HCT116 (cell line): ENCODE measurements at regions not wholly inside any gene's neighbourhood (a gene's known extent, or its start where the extent isn't known, plus 50 kb on each side); places are given as distances from the start of the nearest gene placed in this dataset.

Experiments
- ATAC-seq: fragments of 200-7000 bp; cut with Tn5 transposase; 2 replicates; pipeline ENCODE4 v1.9.1; 2020; ENCODE audit warnings: mild to moderate bottlenecking, moderate library complexity
- BruUV-seq: library from RNA; stranded (reverse); fragments of 400-500 nt; replicated peaks from 2 replicates; lab custom pipeline; 2021; lab: Mats Ljungman, UMichigan
- CTCF ChIA-PET: fragments of 300-600 bp; sonication (Branson Sonifier 250); formaldehyde crosslinking; loops from one replicate; lab custom pipeline; 2021; ENCODE audit warnings: antibody characterized with exemption; lab: Charles Lee
- POLR2A ChIA-PET: fragments of 300-600, 350-600 bp; sonication (Branson Sonifier 250); formaldehyde crosslinking; loops from one replicate; lab custom pipeline; 2021; ENCODE audit warnings: antibody characterized with exemption; lab: Charles Lee
- RAD21 ChIA-PET, 2 experiments: fragments of 300-600 bp; sonication (Branson Sonifier 250); formaldehyde crosslinking; loops; one replicate each; lab custom pipeline; 2023; ENCODE audit warnings: low total read pairs in 2 of 2; ENCODE audit not compliant: uncharacterized antibody in 2 of 2, unreplicated experiment in 2 of 2, low non-redundant PET in 1 of 2; lab: Charles Lee
- DNase-seq: peaks from one replicate; pipeline ENCODE4 v3.0.0-alpha.2; 2010; ENCODE audit warnings: low read depth, low spot score
- H2AFZ ChIP-seq: fragments of 200-600 bp; shearing (Covaris generic), sonication (generic); 2 replicates; pipeline ENCODE4 v1.6.1; 2017; ENCODE audit warnings: low read depth, mixed run types, mixed read lengths, antibody characterized with exemption, low read length; ENCODE audit not compliant: poor library complexity, severe bottlenecking
- H3K27ac ChIP-seq: 2 replicates; pipeline ENCODE4 v1.5.1; 2012; ENCODE audit warnings: low read depth, low read length
- H3K27me3 ChIP-seq: fragments of 200-600 bp; sonication (generic); 2 replicates; pipeline ENCODE4 v1.6.1; 2016; ENCODE audit warnings: mixed run types, low read length, mixed read lengths; ENCODE audit not compliant: insufficient read depth
- H3K36me3 ChIP-seq, 2 experiments: fragments of 200-500 bp in 1 of 2; fragments of 200-600 bp in 1 of 2; sonication (Bioruptor generic) in 1 of 2; sonication (generic) in 1 of 2; 2 replicates each; pipeline versions ENCODE4 v1.5.1 to v1.6.1; 2014 to 2016; ENCODE audit warnings: low read length in 2 of 2, inconsistent platforms in 1 of 2, mixed read lengths in 1 of 2, mixed run types in 1 of 2; ENCODE audit not compliant: insufficient read depth in 2 of 2, control insufficient read depth in 1 of 2
- H3K4me1 ChIP-seq, 2 experiments: fragments of 200-600 bp in 1 of 2; sonication (generic) in 1 of 2; 2 replicates each; pipeline versions ENCODE4 v1.5.1 to v1.6.1; 2012 to 2017; ENCODE audit warnings: low read length in 2 of 2, inconsistent platforms in 1 of 2, mild to moderate bottlenecking in 1 of 2, mixed read lengths in 1 of 2, mixed run types in 1 of 2, moderate library complexity in 1 of 2; ENCODE audit not compliant: insufficient read depth in 2 of 2, control insufficient read depth in 1 of 2
- H3K4me2 ChIP-seq: fragments of 200-600 bp; sonication (generic); 2 replicates; pipeline ENCODE4 v1.6.1; 2017; ENCODE audit warnings: mixed run types, low read length, mixed read lengths
- H3K4me3 ChIP-seq, 2 experiments: fragments of 200-600 bp in 1 of 2; sonication (generic) in 1 of 2; replicated peaks in 1 of 2; 2 replicates each; pipeline ENCODE4 v1.5.1; 2011 to 2016; ENCODE audit warnings: low read length in 2 of 2, control low read depth in 1 of 2, low read depth in 1 of 2, mild to moderate bottlenecking in 1 of 2, mixed read lengths in 1 of 2, mixed run types in 1 of 2
- H3K79me2 ChIP-seq: fragments of 200-600 bp; sonication (generic); 2 replicates; pipeline ENCODE4 v1.6.1; 2017; ENCODE audit warnings: mild to moderate bottlenecking, mixed run types, low read length, moderate library complexity, mixed read lengths; ENCODE audit not compliant: insufficient read depth
- H3K9ac ChIP-seq: fragments of 200-600 bp; sonication (generic); 2 replicates; pipeline ENCODE4 v1.6.1; 2016; ENCODE audit warnings: low read length, mixed read lengths
- H3K9me2 ChIP-seq: fragments of 200-600 bp; sonication (generic), shearing (Covaris generic); 2 replicates; pipeline ENCODE4 v1.6.1; 2017; ENCODE audit warnings: mixed run types, mild to moderate bottlenecking, moderate library complexity; ENCODE audit not compliant: insufficient read depth
- H3K9me3 ChIP-seq, 2 experiments: fragments of 200-500 bp in 1 of 2; fragments of 200-600 bp in 1 of 2; sonication (Bioruptor generic) in 1 of 2; sonication (generic) in 1 of 2; 2 replicates each; pipeline ENCODE4 v1.6.1; 2014 to 2017; ENCODE audit warnings: low read length in 2 of 2, mixed read lengths in 2 of 2, inconsistent platforms in 1 of 2, low read depth in 1 of 2, mild to moderate bottlenecking in 1 of 2, mixed run types in 1 of 2, moderate library complexity in 1 of 2; ENCODE audit not compliant: control insufficient read depth in 1 of 2, insufficient read depth in 1 of 2
- H4K20me1 ChIP-seq: fragments of 200-600 bp; sonication (generic), shearing (Covaris generic); 2 replicates; pipeline ENCODE4 v1.6.1; 2017; ENCODE audit warnings: mixed run types, mild to moderate bottlenecking, moderate library complexity; ENCODE audit not compliant: insufficient read depth
- CBX3 ChIP-seq: IDR thresholded peaks from 2 replicates; pipeline ENCODE4 v1.6.1; 2012; ENCODE audit warnings: low read depth
- CEBPB ChIP-seq: IDR thresholded peaks from 2 replicates; pipeline ENCODE4 v1.6.1; 2012; ENCODE audit warnings: low read depth
- EGR1 ChIP-seq: IDR thresholded peaks from 2 replicates; pipeline ENCODE4 v1.6.1; 2012; ENCODE audit warnings: low read depth
- ELF1 ChIP-seq: IDR thresholded peaks from 2 replicates; pipeline ENCODE4 v1.6.1; 2012; ENCODE audit warnings: low read depth, borderline replicate concordance
- EZH2 ChIP-seq: fragments of 200-600 bp; sonication (generic); IDR thresholded peaks from 2 replicates; pipeline ENCODE4 v1.6.1; 2017; ENCODE audit warnings: antibody characterized with exemption, mixed run types
- EZH2phosphoT487 ChIP-seq: fragments of 200-600 bp; IDR thresholded peaks from 2 replicates; pipeline ENCODE4 v1.6.1; 2018; ENCODE audit warnings: antibody characterized with exemption, borderline replicate concordance
- FOSL1 ChIP-seq: IDR thresholded peaks from 2 replicates; pipeline ENCODE4 v1.6.1; 2012; ENCODE audit warnings: low read depth
- JUND ChIP-seq: IDR thresholded peaks from 2 replicates; pipeline ENCODE4 v1.6.1; 2012
- POLR2A ChIP-seq: IDR thresholded peaks from 2 replicates; pipeline ENCODE4 v1.7.0; 2011; ENCODE audit warnings: borderline replicate concordance; ENCODE audit not compliant: insufficient read depth, insufficient read length; ENCODE audit errors: extremely low read depth
- POLR2AphosphoS5 ChIP-seq: IDR thresholded peaks from 2 replicates; pipeline ENCODE4 v1.6.1; 2011; ENCODE audit warnings: mild to moderate bottlenecking, low read depth, low read length, moderate library complexity
- RAD21 ChIP-seq: IDR thresholded peaks from 2 replicates; pipeline ENCODE4 v1.6.1; 2012; ENCODE audit warnings: low read depth, mild to moderate bottlenecking
- SP1 ChIP-seq: IDR thresholded peaks from 2 replicates; pipeline ENCODE4 v1.6.1; 2012; ENCODE audit warnings: low read depth
- SRF ChIP-seq: IDR thresholded peaks from 2 replicates; pipeline ENCODE4 v1.6.1; 2012; ENCODE audit warnings: low read depth
- YY1 ChIP-seq: IDR thresholded peaks from 2 replicates; pipeline ENCODE4 v1.6.1; 2011; ENCODE audit warnings: low read length, low read depth, moderate library complexity, mild to moderate bottlenecking; ENCODE audit not compliant: insufficient replicate concordance; ENCODE audit errors: extremely low read depth
- ZFX ChIP-seq: fragments of 450-650 bp; IDR thresholded peaks from 2 replicates; pipeline ENCODE4 v1.6.1; 2017
- ZNF274 ChIP-seq: fragments of 200-500 bp; sonication (Bioruptor generic); IDR thresholded peaks from 2 replicates; pipeline ENCODE4 v1.6.1; 2014; ENCODE audit warnings: mild to moderate bottlenecking, low read depth, low read length, inconsistent platforms
- intact Hi-C: fragments of 100-400 bp; cut with micrococcal nuclease; formaldehyde crosslinking; loops from 2 replicates; pipeline ENCODE4 v1.10.0; 2022
- TF ChIP-seq, protein P1 (sequence below): IDR thresholded peaks from 2 replicates; pipeline ENCODE4 v1.6.1; 2012
- TF ChIP-seq, protein P2 (sequence below), 3 experiments: fragments of 200-600 bp in 1 of 3; sonication (generic) in 1 of 3; IDR thresholded peaks in 2 of 3; conservative IDR thresholded peaks in 1 of 3; 2 replicates each; pipeline ENCODE4 v1.5.1; 2012 to 2017; ENCODE audit warnings: low read depth in 2 of 3, low read length in 2 of 3, antibody characterized with exemption in 1 of 3, borderline replicate concordance in 1 of 3, control low read depth in 1 of 3, mild to moderate bottlenecking in 1 of 3, mixed read lengths in 1 of 3, mixed run types in 1 of 3, moderate library complexity in 1 of 3; ENCODE audit not compliant: insufficient read depth in 1 of 3
- TF ChIP-seq, protein P3 (sequence below): IDR thresholded peaks from 2 replicates; pipeline ENCODE4 v1.6.1; 2012
- TF ChIP-seq, protein P4 (sequence below): IDR thresholded peaks from 2 replicates; pipeline ENCODE4 v1.6.1; 2011; ENCODE audit warnings: mild to moderate bottlenecking, low read length, moderate library complexity; ENCODE audit not compliant: insufficient replicate concordance; ENCODE audit errors: extremely low read depth

GRCh38 chr6:27031302-27031701 is 216.2 kb upstream of the PRSS16 start:
- Histone ChIP-seq H2AFZ (no peak overlapping the region), H3K4me1 (no peaks in the 10 kb centered on the region), H3K9me3 (no peaks in the 10 kb centered on the region), H3K9me2 (no peaks in the 10 kb centered on the region), H3K4me2 (no peak overlapping the region), H4K20me1 (no peaks in the 10 kb centered on the region), H3K27ac (no peak overlapping the region), H3K4me3 (no peak overlapping the region), H3K9ac (no peak overlapping the region), H3K79me2 (no peaks in the 10 kb centered on the region), H3K27me3 (no peaks in the 10 kb centered on the region), H3K36me3 (no peaks in the 10 kb centered on the region)
- BruUV-seq, result no TSS peak
- no peak for DNase-seq
- TF ChIP-seq SRF (no peak), ELF1 (no peak), YY1 (no peak), RAD21 (no peak), JUND (no peak), EGR1 (no peak), CEBPB (no peak), CBX3 (no peak), EZH2phosphoT487 (no peak), ZFX (no peak), POLR2AphosphoS5 (no peak), EZH2 (no peak), FOSL1 (no peak), POLR2A (no peak), ZNF274 (no peak), SP1 (no peak)
- TF ChIP-seq, protein P1, sequence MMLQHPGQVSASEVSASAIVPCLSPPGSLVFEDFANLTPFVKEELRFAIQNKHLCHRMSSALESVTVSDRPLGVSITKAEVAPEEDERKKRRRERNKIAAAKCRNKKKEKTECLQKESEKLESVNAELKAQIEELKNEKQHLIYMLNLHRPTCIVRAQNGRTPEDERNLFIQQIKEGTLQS, result no peak
- TF ChIP-seq, protein P2, sequence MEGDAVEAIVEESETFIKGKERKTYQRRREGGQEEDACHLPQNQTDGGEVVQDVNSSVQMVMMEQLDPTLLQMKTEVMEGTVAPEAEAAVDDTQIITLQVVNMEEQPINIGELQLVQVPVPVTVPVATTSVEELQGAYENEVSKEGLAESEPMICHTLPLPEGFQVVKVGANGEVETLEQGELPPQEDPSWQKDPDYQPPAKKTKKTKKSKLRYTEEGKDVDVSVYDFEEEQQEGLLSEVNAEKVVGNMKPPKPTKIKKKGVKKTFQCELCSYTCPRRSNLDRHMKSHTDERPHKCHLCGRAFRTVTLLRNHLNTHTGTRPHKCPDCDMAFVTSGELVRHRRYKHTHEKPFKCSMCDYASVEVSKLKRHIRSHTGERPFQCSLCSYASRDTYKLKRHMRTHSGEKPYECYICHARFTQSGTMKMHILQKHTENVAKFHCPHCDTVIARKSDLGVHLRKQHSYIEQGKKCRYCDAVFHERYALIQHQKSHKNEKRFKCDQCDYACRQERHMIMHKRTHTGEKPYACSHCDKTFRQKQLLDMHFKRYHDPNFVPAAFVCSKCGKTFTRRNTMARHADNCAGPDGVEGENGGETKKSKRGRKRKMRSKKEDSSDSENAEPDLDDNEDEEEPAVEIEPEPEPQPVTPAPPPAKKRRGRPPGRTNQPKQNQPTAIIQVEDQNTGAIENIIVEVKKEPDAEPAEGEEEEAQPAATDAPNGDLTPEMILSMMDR (IDR thresholded peaks at IDR 0.05 in 2 of 3, conservative IDR thresholded peaks at IDR 0.05 in 1 of 3; ENCODE audit: borderline replicate concordance in 1 of 3, insufficient read depth in 1 of 3, low read depth in 2 of 3, low read length in 2 of 3), result no peak
- TF ChIP-seq, protein P3, sequence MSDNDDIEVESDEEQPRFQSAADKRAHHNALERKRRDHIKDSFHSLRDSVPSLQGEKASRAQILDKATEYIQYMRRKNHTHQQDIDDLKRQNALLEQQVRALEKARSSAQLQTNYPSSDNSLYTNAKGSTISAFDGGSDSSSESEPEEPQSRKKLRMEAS, result no peak
- TF ChIP-seq, protein P4, sequence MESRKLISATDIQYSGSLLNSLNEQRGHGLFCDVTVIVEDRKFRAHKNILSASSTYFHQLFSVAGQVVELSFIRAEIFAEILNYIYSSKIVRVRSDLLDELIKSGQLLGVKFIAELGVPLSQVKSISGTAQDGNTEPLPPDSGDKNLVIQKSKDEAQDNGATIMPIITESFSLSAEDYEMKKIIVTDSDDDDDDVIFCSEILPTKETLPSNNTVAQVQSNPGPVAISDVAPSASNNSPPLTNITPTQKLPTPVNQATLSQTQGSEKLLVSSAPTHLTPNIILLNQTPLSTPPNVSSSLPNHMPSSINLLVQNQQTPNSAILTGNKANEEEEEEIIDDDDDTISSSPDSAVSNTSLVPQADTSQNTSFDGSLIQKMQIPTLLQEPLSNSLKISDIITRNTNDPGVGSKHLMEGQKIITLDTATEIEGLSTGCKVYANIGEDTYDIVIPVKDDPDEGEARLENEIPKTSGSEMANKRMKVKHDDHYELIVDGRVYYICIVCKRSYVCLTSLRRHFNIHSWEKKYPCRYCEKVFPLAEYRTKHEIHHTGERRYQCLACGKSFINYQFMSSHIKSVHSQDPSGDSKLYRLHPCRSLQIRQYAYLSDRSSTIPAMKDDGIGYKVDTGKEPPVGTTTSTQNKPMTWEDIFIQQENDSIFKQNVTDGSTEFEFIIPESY, result no peak
- RAD21 ChIA-PET, result no interaction called here
- CTCF ChIA-PET, result no interaction called here
- intact Hi-C loops, result no loop called here
- POLR2A ChIA-PET, result no interaction called here
- no peak for ATAC-seq
